ENCODE measurements at regions not wholly inside any gene's neighbourhood (a gene's known extent, or its start where the extent isn't known, plus 50 kb on each side); places are given as distances from the start of the nearest gene placed in this dataset.
"Not testable (repeated sequence)": the region's sequence is repeated elsewhere in the genome, so short reads cannot be mapped to it uniquely, and the experiment has no call there.

GRCh38 chr2:132332345-132333033 is 84.1 kb upstream of the GPR39 start:
- not testable (repeated sequence) for DNase-seq

DNA sequence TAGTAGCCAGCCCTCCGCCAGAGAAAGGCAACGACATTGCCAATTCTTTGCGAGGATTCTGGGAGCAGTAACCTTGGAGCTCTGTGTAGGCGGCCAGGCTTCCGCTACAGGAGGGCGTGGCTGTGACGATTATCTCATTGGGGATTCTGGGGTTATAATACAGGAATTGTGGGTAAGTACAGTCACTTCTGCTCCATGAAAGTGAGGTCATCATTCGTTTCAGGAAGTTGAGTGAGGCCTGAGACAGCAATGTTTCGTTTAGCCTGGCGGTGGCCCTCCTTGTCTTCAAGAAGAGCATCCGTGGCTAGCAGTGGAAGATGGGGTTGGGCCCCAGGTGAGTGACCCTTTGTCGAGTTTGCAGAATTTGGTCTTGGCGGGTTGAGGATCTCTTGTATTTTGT is 79.5 kb upstream of the GPR39 start:
- not testable (repeated sequence) for DNase-seq

- not testable (repeated sequence) for DNase-seq
Observed at GRCh38 chr2:132337844-132338243, 78.8 kb upstream of the GPR39 start.

- DNase-seq: peak; percentile 90
Observed at GRCh38 chr2:132347041-132347780, 69.4 kb upstream of the GPR39 start.

GRCh38 chr2:132349092-132349687 is 67.4 kb upstream of the GPR39 start:
- DNase-seq: peak; percentile 78

GRCh38 chr2:132351668-132352067 is 64.9 kb upstream of the GPR39 start:
- not testable (repeated sequence) for DNase-seq

DNA sequence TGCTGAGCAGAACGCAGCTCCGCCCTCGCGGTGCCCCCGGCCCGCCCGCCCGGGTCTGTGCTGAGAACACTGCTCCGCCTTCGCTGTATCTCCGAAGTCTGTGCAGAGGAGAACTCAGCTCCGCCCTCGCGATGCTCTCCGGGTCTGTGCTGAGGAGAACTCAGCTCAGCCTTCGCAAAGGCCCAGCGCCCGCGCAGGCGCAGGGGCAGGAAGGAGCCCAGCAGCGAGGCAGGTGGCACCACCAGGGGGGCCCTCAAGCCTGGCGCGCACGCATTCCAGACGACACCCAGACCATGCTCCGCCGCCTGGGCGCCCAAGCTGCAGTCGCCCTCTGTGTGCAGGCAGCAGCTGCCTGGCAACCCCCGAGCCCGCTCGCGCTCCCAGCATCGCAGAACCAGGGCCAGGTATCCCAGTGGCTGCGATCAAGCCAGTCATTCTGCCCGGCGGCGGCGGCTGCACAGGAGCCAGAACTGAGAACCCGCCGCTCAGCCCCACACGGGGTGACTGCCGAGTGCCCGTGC is 64.1 kb upstream of the GPR39 start:
- peak; percentile 86 for DNase-seq

- not testable (repeated sequence) for DNase-seq
Observed at GRCh38 chr2:132353380-132353779, 63.2 kb upstream of the GPR39 start.

GRCh38 chr2:132360964-132361363 is 55.6 kb upstream of the GPR39 start:
- not testable (repeated sequence) for DNase-seq

DNA sequence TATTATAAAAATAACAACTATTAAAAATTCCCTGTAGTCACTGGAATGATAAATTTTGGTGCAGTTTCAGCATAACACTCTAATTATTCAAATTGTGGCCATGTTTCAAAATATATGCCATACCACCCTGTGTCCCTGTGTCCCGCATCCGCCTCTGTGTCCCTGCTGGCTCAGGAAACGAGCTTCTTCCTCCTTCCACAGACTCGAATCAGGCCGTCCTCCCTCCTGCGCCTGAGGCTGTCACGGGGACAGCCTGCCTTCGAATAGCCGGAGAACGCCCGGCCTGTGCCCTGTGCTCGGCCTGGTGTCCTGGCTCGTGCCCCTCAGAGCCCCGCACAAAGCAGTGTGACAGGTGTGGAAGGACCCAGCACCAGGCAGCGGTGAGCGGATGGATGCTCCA is 55.1 kb upstream of the GPR39 start:
- DNase-seq: not testable (repeated sequence)

DNA sequence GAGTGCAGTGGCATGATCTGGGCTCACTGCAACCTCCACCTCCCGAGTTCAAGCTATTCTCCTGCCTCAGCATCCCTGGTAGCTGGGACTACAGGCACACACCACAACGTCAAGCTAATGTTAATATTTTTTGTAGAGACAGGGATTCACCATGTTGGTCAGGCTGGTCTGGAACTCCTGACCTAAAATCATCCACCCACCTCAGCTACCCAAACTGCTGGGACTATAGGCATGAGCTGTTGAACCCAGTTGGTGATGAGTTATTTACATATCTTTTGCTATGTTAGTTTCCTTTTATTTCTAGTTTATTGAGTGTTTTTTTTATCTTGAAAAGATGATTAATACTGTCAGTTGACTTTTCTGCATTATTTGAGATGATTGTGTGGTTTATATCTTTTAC is 53.3 kb upstream of the GPR39 start:
- DNase-seq: not testable (repeated sequence)

- DNase-seq: not testable (repeated sequence)
Observed at GRCh38 chr2:132365963-132366362, 50.6 kb upstream of the GPR39 start.

DNA sequence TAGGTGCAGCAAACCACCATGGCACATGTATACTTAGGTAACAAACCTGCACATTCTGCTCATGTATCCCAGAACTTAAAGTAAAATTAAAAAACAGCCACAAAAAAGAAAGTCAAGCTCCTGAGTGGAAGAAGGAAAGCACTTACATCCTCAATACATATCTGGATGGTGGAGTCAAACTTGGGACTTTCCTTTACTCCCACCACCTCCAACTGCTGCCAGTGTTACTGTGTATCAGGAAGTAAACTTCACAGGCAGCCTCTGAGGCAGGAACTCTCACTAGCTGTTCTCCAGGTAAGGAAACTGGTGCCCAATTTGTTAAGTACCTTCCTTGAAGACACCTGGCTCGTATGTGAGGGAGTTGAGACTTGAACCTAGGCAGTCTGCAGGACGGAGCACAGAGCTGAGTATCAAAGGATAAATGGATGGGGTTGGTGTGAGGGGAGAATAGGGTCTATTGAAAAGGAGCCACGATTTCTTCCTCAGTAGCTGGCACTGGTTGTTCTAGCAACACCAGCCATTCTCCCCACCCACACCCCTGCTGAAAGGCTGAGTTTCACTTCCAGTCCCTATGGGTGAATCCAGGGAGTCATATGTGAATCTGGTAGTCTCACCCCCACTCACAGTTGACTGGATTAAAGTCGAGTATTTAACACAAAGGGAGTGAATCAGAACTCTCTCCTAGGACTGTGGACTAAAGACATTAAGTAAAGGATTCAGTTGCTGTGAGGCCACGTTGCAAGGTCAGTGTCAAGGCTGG is 50.0 kb upstream of the GPR39 start:
- DNase-seq: no peak
